B cell (primary cell): ENCODE measurements at regions not wholly inside any gene's neighbourhood (a gene's known extent, or its start where the extent isn't known, plus 50 kb on each side); places are given as distances from the start of the nearest gene placed in this dataset.

Experiments
- CTCF ChIP-seq: fragments of 200-600 bp; IDR thresholded peaks from one replicate; pipeline ENCODE4 v1.8.0; 2022; ENCODE audit warnings: antibody characterized with exemption, mild to moderate bottlenecking
- EZH2 ChIP-seq: IDR thresholded peaks from 2 replicates; pipeline ENCODE4 v1.6.1; 2012; ENCODE audit warnings: borderline replicate concordance, low read depth, mild to moderate bottlenecking, moderate library complexity, low read length; ENCODE audit not compliant: insufficient read depth, poor library complexity, severe bottlenecking

GRCh38 chr3:106823701-106824100, 553.5 kb upstream of the CCDC54 start:
- TF ChIP-seq CTCF (no peak), EZH2 (no peak)
